HUES6 (cell line): ENCODE measurements at regions not wholly inside any gene's neighbourhood (a gene's known extent, or its start where the extent isn't known, plus 50 kb on each side); places are given as distances from the start of the nearest gene placed in this dataset.
"Not testable (repeated sequence)": the region's sequence is repeated elsewhere in the genome, so short reads cannot be mapped to it uniquely, and the experiment has no call there.

Source experiments
- H3K27ac ChIP-seq: 2 replicates; pipeline ENCODE4 v1.7.0; 2013; ENCODE audit warnings: low read depth, mild to moderate bottlenecking, low read length, inconsistent platforms
- H3K27me3 ChIP-seq: 2 replicates; pipeline ENCODE4 v1.6.1; 2013; ENCODE audit warnings: low read length; ENCODE audit not compliant: control insufficient read depth, insufficient read depth
- H3K36me3 ChIP-seq: 2 replicates; pipeline ENCODE4 v1.6.1; 2013; ENCODE audit warnings: low read length; ENCODE audit not compliant: control insufficient read depth, insufficient read depth
- H3K4me1 ChIP-seq: 2 replicates; pipeline ENCODE4 v1.6.1; 2013; ENCODE audit warnings: low read length; ENCODE audit not compliant: control insufficient read depth, insufficient read depth
- H3K4me3 ChIP-seq: 2 replicates; pipeline ENCODE4 v1.5.1; 2013; ENCODE audit warnings: low read depth, low read length
- H3K9ac ChIP-seq: one replicate; pipeline ENCODE4 v1.6.1; 2013; ENCODE audit warnings: mild to moderate bottlenecking, low read length
- H3K9me3 ChIP-seq: 2 replicates; pipeline ENCODE4 v1.6.1; 2013; ENCODE audit warnings: low read depth, low read length; ENCODE audit not compliant: control insufficient read depth, insufficient read depth

GRCh38 chr1:29936031-29936544, 699.8 kb downstream of the PTPRU start:
- H3K4me1 ChIP-seq: peaks cover 24% of the 10 kb centered on the region
- H3K4me3 ChIP-seq: no peak overlapping the region
- no peaks in the 10 kb centered on the region for H3K36me3 ChIP-seq
- no peaks in the 10 kb centered on the region for H3K27me3 ChIP-seq
- H3K27ac ChIP-seq: no peak overlapping the region
- H3K9ac ChIP-seq: no peak overlapping the region
- H3K9me3 ChIP-seq: no peaks in the 10 kb centered on the region

GRCh38 chr1:29934255-29934772, 698.0 kb downstream of the PTPRU start:
- Histone ChIP-seq H3K36me3 (no peaks in the 10 kb centered on the region), H3K9me3 (no peaks in the 10 kb centered on the region), H3K27me3 (no peaks in the 10 kb centered on the region), H3K4me3 (no peak overlapping the region), H3K9ac (no peak overlapping the region), H3K27ac (no peak overlapping the region), H3K4me1 (peaks cover 25% of the 10 kb centered on the region)

- Histone ChIP-seq H3K27me3 (no peaks in the 10 kb centered on the region), H3K9me3 (no peaks in the 10 kb centered on the region), H3K36me3 (no peaks in the 10 kb centered on the region), H3K4me1 (peaks cover 25% of the 10 kb centered on the region), H3K9ac (no peak overlapping the region), H3K4me3 (no peak overlapping the region), H3K27ac (no peak overlapping the region)
Observed at GRCh38 chr1:29933067-29933466, 696.7 kb downstream of the PTPRU start.

GRCh38 chr1:29932626-29933025, 696.3 kb downstream of the PTPRU start:
- H3K9me3 ChIP-seq: no peaks in the 10 kb centered on the region
- H3K4me3 ChIP-seq: no peak overlapping the region
- no peak overlapping the region for H3K9ac ChIP-seq
- H3K27ac ChIP-seq: no peak overlapping the region
- peaks cover 25% of the 10 kb centered on the region for H3K4me1 ChIP-seq
- no peaks in the 10 kb centered on the region for H3K36me3 ChIP-seq
- H3K27me3 ChIP-seq: no peaks in the 10 kb centered on the region

GRCh38 chr1:29931477-29932175, 695.3 kb downstream of the PTPRU start:
- no peaks in the 10 kb centered on the region for H3K36me3 ChIP-seq
- no peak overlapping the region for H3K9ac ChIP-seq
- no peak overlapping the region for H3K4me3 ChIP-seq
- H3K4me1 ChIP-seq: peaks cover 25% of the 10 kb centered on the region
- H3K9me3 ChIP-seq: no peaks in the 10 kb centered on the region
- H3K27ac ChIP-seq: no peak overlapping the region
- no peaks in the 10 kb centered on the region for H3K27me3 ChIP-seq

GRCh38 chr1:29925058-29925457, 688.7 kb downstream of the PTPRU start:
- Histone ChIP-seq H3K4me1 (peaks cover 21% of the 10 kb centered on the region), H3K9me3 (no peaks in the 10 kb centered on the region), H3K4me3 (no peak overlapping the region), H3K27me3 (no peaks in the 10 kb centered on the region), H3K36me3 (no peaks in the 10 kb centered on the region), H3K9ac (no peak overlapping the region), H3K27ac (no peak overlapping the region)

- Histone ChIP-seq H3K9ac (no peak overlapping the region), H3K9me3 (no peaks in the 10 kb centered on the region), H3K4me1 (peaks cover 21% of the 10 kb centered on the region), H3K36me3 (no peaks in the 10 kb centered on the region), H3K27me3 (no peaks in the 10 kb centered on the region), H3K27ac (no peak overlapping the region), H3K4me3 (no peak overlapping the region)
Observed at GRCh38 chr1:29924017-29924431, 687.7 kb downstream of the PTPRU start.

GRCh38 chr1:29921741-29922140, 685.4 kb downstream of the PTPRU start:
- Histone ChIP-seq H3K4me3 (no peak overlapping the region), H3K36me3 (no peaks in the 10 kb centered on the region), H3K9me3 (no peaks in the 10 kb centered on the region), H3K4me1 (peaks cover 21% of the 10 kb centered on the region), H3K9ac (no peak overlapping the region), H3K27me3 (no peaks in the 10 kb centered on the region), H3K27ac (no peak overlapping the region)

GRCh38 chr1:29920784-29921183, 684.5 kb downstream of the PTPRU start:
- Histone ChIP-seq H3K36me3 (no peaks in the 10 kb centered on the region), H3K9me3 (no peaks in the 10 kb centered on the region), H3K9ac (no peak overlapping the region), H3K4me3 (no peak overlapping the region), H3K27me3 (no peaks in the 10 kb centered on the region), H3K4me1 (peaks cover 18% of the 10 kb centered on the region), H3K27ac (no peak overlapping the region)

- H3K4me1 ChIP-seq: peaks cover 18% of the 10 kb centered on the region
- H3K9ac ChIP-seq: no peak overlapping the region
- H3K27ac ChIP-seq: no peak overlapping the region
- no peaks in the 10 kb centered on the region for H3K9me3 ChIP-seq
- no peak overlapping the region for H3K4me3 ChIP-seq
- no peaks in the 10 kb centered on the region for H3K36me3 ChIP-seq
- H3K27me3 ChIP-seq: no peaks in the 10 kb centered on the region
Observed at GRCh38 chr1:29920316-29920715, 684.0 kb downstream of the PTPRU start.

- H3K9ac ChIP-seq, H3K4me3 ChIP-seq, H3K9me3 ChIP-seq, H3K27me3 ChIP-seq, H3K36me3 ChIP-seq, H3K27ac ChIP-seq: not testable (repeated sequence)
- peaks cover 11% of the 10 kb centered on the region for H3K4me1 ChIP-seq
Observed at GRCh38 chr1:29919041-29919440, 682.7 kb downstream of the PTPRU start.
